ENCODE measurements at regions not wholly inside any gene's neighbourhood (a gene's known extent, or its start where the extent isn't known, plus 50 kb on each side); places are given as distances from the start of the nearest gene placed in this dataset.

DNA sequence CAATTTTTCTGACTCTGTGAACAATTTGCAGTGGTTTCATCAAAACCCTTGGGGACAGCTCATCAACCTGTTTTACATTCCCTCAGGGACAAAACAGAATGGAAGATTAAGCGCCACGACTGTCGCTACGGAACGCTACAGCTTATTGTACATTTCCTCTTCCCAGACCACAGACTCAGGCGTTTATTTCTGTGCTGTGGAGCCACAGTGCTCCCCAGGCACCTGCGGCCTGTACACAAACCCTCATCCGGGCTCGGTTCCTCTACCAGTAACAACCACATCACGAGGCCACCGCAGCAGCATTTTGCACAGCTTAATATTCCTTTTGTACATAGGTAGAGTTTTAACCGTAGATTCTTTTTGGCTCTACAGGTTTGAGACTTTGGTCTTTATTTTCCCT is 397.4 kb upstream of the OR4E1 start:
- ChIA-PET POLR2A (no interaction called here), CTCF (interaction anchor here (0.7 kb wide), 1 partner anchor 29 kb away, joined by 4 read pairs; no protein-coding TSS in a partner anchor), RAD21 (ENCODE audit: low non-redundant PET in 1 of 2, low total read pairs in 2 of 2, uncharacterized antibody in 2 of 2, unreplicated experiment in 2 of 2) (no interaction called here)
- Histone ChIP-seq H2AFZ (ENCODE audit: low read depth, low read length, poor library complexity, severe bottlenecking) (no peak overlapping the region), H3K9ac (ENCODE audit: low read length) (no peak overlapping the region), H4K20me1 (ENCODE audit: insufficient read depth) (no peaks in the 10 kb centered on the region), H3K27me3 (ENCODE audit: insufficient read depth, low read length) (peaks cover 50% of the 10 kb centered on the region), H3K9me2 (ENCODE audit: insufficient read depth) (no peaks in the 10 kb centered on the region), H3K79me2 (ENCODE audit: insufficient read depth, low read length) (no peaks in the 10 kb centered on the region), H3K4me1 (ENCODE audit: control insufficient read depth in 1 of 2, insufficient read depth in 2 of 2, low read length in 2 of 2) (no peaks in the 10 kb centered on the region), H3K4me3 (replicated peaks in 1 of 2; ENCODE audit: low read depth in 1 of 2, low read length in 2 of 2) (no peak overlapping the region), H3K27ac (ENCODE audit: low read depth, low read length) (no peak overlapping the region), H3K36me3 (ENCODE audit: control insufficient read depth in 1 of 2, insufficient read depth in 2 of 2, low read length in 2 of 2) (no peaks in the 10 kb centered on the region), H3K9me3 (ENCODE audit: control insufficient read depth in 1 of 2, insufficient read depth in 1 of 2, low read depth in 1 of 2, low read length in 2 of 2) (no peaks in the 10 kb centered on the region), H3K4me2 (ENCODE audit: low read length) (no peak overlapping the region)
- DNase-seq (ENCODE audit: low read depth, low spot score): no peak
- TF ChIP-seq RAD21 (IDR thresholded peaks at IDR 0.05; ENCODE audit: low read depth) (no peak), ELF1 (IDR thresholded peaks at IDR 0.05; ENCODE audit: borderline replicate concordance, low read depth) (no peak), TCF7L2 (IDR thresholded peaks at IDR 0.05; ENCODE audit: borderline replicate concordance, extremely low read depth, insufficient read depth, insufficient read length) (no peak), MAX (IDR thresholded peaks at IDR 0.05) (no peak), POLR2AphosphoS5 (IDR thresholded peaks at IDR 0.05; ENCODE audit: low read depth, low read length) (no peak), ZBTB33 (IDR thresholded peaks at IDR 0.05; ENCODE audit: extremely low read depth, insufficient replicate concordance, low read length) (no peak)
- intact Hi-C loops (cut with micrococcal nuclease): no loop called here
- BruUV-seq (replicated peaks): no TSS peak
- no peak for ATAC-seq
